ENCODE measurements at regions not wholly inside any gene's neighbourhood (a gene's known extent, or its start where the extent isn't known, plus 50 kb on each side); places are given as distances from the start of the nearest gene placed in this dataset.

DNA sequence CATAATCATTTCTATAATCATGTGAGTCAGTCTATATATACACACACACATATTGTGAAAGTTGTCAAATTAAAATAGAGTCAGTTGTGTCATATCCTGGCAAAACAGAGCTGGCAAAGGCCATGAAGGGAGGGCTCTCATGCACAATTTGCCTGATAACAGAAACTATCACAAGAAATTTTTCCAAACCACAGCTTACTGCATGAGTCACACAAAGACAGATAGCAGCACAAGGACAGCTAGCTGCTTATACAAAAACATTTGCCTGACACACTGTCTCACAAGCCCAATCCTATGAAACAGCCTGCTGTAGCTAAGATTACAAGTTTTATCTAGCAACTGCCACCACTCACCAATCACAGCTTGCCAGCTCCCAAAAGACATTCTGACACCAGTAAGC is 848.5 kb upstream of the MAN1A1 start:
- TF ChIP-seq POLR2A (IDR thresholded peaks at IDR 0.05) (no peak), CTCF (IDR thresholded peaks at IDR 0.05) (no peak)
- no peak overlapping the region for H3K4me3 ChIP-seq (ENCODE audit: low read depth, poor library complexity, severe bottlenecking)
- intact Hi-C loops (cut with DNase I; ENCODE audit: low total_unique reads) = no loop called here
- DNase-seq (ENCODE audit: low spot score in 2 of 2) = no peak

DNA sequence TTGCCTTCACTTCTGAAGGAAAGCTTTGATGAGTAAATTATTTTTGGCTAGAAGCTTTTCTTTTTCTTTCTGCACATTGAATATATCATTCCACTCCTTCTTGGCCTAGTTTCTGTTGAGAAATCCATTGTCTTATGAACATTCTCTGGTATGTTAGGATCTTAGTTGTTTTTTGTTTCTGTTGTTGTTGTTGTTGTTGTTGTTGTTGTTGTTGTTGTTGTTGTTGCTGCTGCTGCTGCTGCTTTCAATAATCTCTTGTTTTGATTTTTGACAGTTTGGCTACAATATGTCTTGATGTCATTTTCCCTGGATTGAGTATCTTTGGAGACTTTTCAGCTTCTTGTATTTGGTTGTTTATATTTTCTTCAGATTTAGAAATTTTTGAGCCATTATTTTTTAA is 836.5 kb upstream of the MAN1A1 start:
- DNase-seq (ENCODE audit: low spot score in 2 of 2) = no peak
- intact Hi-C loops (cut with DNase I; ENCODE audit: low total_unique reads) = no loop called here
- TF ChIP-seq CTCF (IDR thresholded peaks at IDR 0.05) (no peak), POLR2A (IDR thresholded peaks at IDR 0.05) (no peak)
- no peak overlapping the region for H3K4me3 ChIP-seq (ENCODE audit: low read depth, poor library complexity, severe bottlenecking)

DNA sequence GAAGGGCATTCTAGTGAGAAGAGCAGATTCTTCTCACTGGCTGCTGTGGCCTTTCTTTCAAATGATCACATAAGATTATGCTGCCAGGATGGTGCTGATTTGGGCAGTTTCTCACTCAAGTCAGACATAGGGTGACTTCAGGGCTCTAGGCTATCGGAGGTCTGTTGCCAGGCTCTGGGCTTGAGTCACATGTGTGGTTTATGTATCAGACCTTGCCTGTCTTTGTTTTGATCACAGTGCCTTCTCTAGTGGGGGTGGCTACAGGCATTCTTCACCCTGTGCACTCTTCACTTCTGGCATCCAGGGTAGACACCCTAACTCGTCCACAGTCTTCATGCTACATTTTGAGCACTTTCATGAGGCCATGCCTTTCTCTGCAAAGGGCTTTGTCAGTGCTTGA is 823.7 kb upstream of the MAN1A1 start:
- H3K4me3 ChIP-seq (ENCODE audit: low read depth, poor library complexity, severe bottlenecking) = no peak overlapping the region

GRCh38 chr6:120164531-120164930 is 815.0 kb upstream of the MAN1A1 start:
- intact Hi-C loops (cut with DNase I; ENCODE audit: low total_unique reads) = no loop called here
- 70 to 71% methylated on average over 4 of the region's 4 CpGs for WGBS, 2 donors
- DNase-seq (ENCODE audit: low spot score in 2 of 2) = no peak
- H3K4me3 ChIP-seq (ENCODE audit: low read depth, poor library complexity, severe bottlenecking) = no peak overlapping the region
- no peak for TF ChIP-seq CTCF (IDR thresholded peaks at IDR 0.05)
- no peak for TF ChIP-seq POLR2A (IDR thresholded peaks at IDR 0.05)

More for the DNA sequence above, 823.7 kb upstream of the MAN1A1 start:
- intact Hi-C loops (cut with DNase I; ENCODE audit: low total_unique reads) = no loop called here
- no peak for DNase-seq (ENCODE audit: low spot score in 2 of 2)
- WGBS, 2 donors = 63 to 78% methylated on average over 2 of the region's 2 CpGs
- TF ChIP-seq POLR2A (IDR thresholded peaks at IDR 0.05) (no peak), CTCF (IDR thresholded peaks at IDR 0.05) (no peak)

DNA sequence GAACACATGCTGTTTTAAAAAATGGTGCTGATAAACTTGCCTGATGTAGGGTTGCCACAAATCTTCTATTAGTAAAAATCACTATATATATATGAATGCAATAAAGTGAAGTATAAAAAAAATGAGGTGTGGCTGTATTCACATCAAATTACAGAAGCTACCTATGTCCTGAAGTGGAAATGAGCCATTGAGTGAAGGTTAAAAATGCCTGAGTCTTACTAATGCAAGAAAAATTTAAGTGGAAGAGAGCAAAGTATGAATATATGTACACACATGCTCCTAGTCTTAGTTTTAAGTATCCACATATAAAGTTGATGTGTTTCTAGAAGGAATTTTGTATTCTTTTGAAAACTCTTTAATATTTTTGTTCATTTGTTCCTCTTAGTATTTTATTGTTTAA is 808.3 kb upstream of the MAN1A1 start:
- TF ChIP-seq POLR2A (IDR thresholded peaks at IDR 0.05) (no peak), CTCF (IDR thresholded peaks at IDR 0.05) (no peak)
- no peak for DNase-seq (ENCODE audit: low spot score in 2 of 2)
- intact Hi-C loops (cut with DNase I; ENCODE audit: low total_unique reads) = no loop called here
- no peak overlapping the region for H3K4me3 ChIP-seq (ENCODE audit: low read depth, poor library complexity, severe bottlenecking)

GRCh38 chr6:120147071-120147871 is 797.7 kb upstream of the MAN1A1 start:
- DNase-seq (ENCODE audit: low spot score in 2 of 2) = no peak
- WGBS, 2 donors = 75 to 85% methylated on average over 4 of the region's 4 CpGs
- TF ChIP-seq POLR2A (IDR thresholded peaks at IDR 0.05) (no peak), CTCF (IDR thresholded peaks at IDR 0.05) (no peak)
- no peak overlapping the region for H3K4me3 ChIP-seq (ENCODE audit: low read depth, poor library complexity, severe bottlenecking)
- intact Hi-C loops (cut with DNase I; ENCODE audit: low total_unique reads) = no loop called here

Measured in lower leg skin (tissue), 4 donors.